A549 (cell line): ENCODE measurements at regions not wholly inside any gene's neighbourhood (a gene's known extent, or its start where the extent isn't known, plus 50 kb on each side); places are given as distances from the start of the nearest gene placed in this dataset.

Experiments used
- CEBPB ChIP-seq, 2 experiments: fragments of >200 bp in 1 of 2; sonication (Bioruptor Twin) in 1 of 2; formaldehyde crosslinking in 1 of 2; IDR thresholded peaks; 2 replicates each; pipeline ENCODE4 v1.6.1; 2012 to 2016
- MYC ChIP-seq: IDR thresholded peaks from 2 replicates; pipeline ENCODE4 v1.6.1; 2012; ENCODE audit warnings: mild to moderate bottlenecking, inconsistent platforms, low read length, improper control_type of control experiment, borderline replicate concordance
- NFE2L2 ChIP-seq: fragments of 150-350 bp; conservative IDR thresholded peaks from 2 replicates; pipeline ENCODE4 v1.6.1; 2014; ENCODE audit warnings: low read length
- POLR2A ChIP-seq: IDR thresholded peaks from 2 replicates; pipeline ENCODE4 v1.6.1; 2012; ENCODE audit warnings: mild to moderate bottlenecking, low read length
- TF ChIP-seq, protein P1 (sequence below): fragments of >200 bp; sonication (Bioruptor Twin); formaldehyde crosslinking; IDR thresholded peaks from 3 replicates; pipeline ENCODE4 v1.5.1; 2016

DNA sequence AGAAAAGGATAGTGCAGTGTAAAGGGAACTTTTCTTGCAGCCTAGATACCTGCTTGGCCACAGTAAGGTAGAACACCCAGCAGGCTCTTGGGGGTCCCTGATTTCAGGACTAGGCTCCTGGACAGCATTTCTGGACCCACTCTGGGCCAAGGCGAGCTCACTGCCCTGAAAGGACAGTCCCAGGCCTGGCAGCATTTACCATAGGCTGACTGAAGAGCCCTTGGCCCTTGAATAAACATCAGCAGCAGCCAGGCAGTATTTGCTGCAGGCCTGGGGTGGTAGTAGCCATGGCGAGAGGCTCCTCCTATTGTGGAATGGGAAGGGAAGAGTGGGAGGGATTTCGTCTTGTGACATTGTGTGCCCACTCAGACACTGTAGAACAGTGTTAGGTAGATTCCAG lies 529.2 kb downstream of the TUSC7 start:
- TF ChIP-seq, protein P1, sequence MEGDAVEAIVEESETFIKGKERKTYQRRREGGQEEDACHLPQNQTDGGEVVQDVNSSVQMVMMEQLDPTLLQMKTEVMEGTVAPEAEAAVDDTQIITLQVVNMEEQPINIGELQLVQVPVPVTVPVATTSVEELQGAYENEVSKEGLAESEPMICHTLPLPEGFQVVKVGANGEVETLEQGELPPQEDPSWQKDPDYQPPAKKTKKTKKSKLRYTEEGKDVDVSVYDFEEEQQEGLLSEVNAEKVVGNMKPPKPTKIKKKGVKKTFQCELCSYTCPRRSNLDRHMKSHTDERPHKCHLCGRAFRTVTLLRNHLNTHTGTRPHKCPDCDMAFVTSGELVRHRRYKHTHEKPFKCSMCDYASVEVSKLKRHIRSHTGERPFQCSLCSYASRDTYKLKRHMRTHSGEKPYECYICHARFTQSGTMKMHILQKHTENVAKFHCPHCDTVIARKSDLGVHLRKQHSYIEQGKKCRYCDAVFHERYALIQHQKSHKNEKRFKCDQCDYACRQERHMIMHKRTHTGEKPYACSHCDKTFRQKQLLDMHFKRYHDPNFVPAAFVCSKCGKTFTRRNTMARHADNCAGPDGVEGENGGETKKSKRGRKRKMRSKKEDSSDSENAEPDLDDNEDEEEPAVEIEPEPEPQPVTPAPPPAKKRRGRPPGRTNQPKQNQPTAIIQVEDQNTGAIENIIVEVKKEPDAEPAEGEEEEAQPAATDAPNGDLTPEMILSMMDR: no peak
- TF ChIP-seq MYC (no peak), NFE2L2 (no peak), CEBPB (IDR thresholded peaks at IDR 0.05) (no peak), POLR2A (no peak)
